ENCODE measurements at regions not wholly inside any gene's neighbourhood (a gene's known extent, or its start where the extent isn't known, plus 50 kb on each side); places are given as distances from the start of the nearest gene placed in this dataset.

GRCh38 chr13:87893186-87893585 is 222.0 kb downstream of the SLITRK5 start:
- TF ChIP-seq CTCF (conservative IDR thresholded peaks at IDR 0.05; ENCODE audit: low read depth, low read length) (no peak), EZH2phosphoT487 (IDR thresholded peaks at IDR 0.05; ENCODE audit: borderline replicate concordance, low read length) (no peak)
